ENCODE measurements at regions not wholly inside any gene's neighbourhood (a gene's known extent, or its start where the extent isn't known, plus 50 kb on each side); places are given as distances from the start of the nearest gene placed in this dataset.

DNA sequence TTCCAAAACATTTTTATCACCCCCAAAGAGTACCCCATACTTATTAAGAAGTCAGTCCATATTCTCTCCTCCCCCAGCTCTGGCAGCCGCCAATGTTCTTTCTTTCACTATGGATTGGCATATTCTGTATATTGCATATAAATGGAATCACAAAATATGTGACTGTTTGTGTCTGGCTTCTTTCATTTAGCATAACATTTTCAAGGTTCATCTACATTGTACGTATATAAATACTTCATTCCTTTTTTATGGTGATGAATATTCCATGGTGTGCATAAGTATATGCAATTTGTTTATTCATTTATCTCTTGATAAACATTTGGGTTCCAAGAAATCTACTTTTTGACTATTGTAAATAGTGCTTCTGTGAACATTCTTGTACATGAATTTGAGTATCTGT, 653.1 kb downstream of the XPNPEP1 start:
- Histone ChIP-seq H3K9me2 (ENCODE audit: insufficient read depth) (no peaks in the 10 kb centered on the region), H3K36me3 (ENCODE audit: low read depth) (no peaks in the 10 kb centered on the region), H3K4me2 (no peak overlapping the region), H3F3A (ENCODE audit: insufficient read depth, low read depth) (no peaks in the 10 kb centered on the region), H2AFZ (no peak overlapping the region), H3K4me1 (replicated peaks; ENCODE audit: insufficient read depth) (no peaks in the 10 kb centered on the region), H4K20me1 (ENCODE audit: insufficient read depth) (no peaks in the 10 kb centered on the region), H3K4me3 (no peak overlapping the region), H3K27ac (no peak overlapping the region), H3K27me3 (ENCODE audit: insufficient read depth, low read depth) (no peaks in the 10 kb centered on the region), H3K79me2 (ENCODE audit: low read depth) (no peaks in the 10 kb centered on the region), H3K9me3 (ENCODE audit: insufficient read depth, low read depth) (no peaks in the 10 kb centered on the region)
- TF ChIP-seq, protein P1, sequence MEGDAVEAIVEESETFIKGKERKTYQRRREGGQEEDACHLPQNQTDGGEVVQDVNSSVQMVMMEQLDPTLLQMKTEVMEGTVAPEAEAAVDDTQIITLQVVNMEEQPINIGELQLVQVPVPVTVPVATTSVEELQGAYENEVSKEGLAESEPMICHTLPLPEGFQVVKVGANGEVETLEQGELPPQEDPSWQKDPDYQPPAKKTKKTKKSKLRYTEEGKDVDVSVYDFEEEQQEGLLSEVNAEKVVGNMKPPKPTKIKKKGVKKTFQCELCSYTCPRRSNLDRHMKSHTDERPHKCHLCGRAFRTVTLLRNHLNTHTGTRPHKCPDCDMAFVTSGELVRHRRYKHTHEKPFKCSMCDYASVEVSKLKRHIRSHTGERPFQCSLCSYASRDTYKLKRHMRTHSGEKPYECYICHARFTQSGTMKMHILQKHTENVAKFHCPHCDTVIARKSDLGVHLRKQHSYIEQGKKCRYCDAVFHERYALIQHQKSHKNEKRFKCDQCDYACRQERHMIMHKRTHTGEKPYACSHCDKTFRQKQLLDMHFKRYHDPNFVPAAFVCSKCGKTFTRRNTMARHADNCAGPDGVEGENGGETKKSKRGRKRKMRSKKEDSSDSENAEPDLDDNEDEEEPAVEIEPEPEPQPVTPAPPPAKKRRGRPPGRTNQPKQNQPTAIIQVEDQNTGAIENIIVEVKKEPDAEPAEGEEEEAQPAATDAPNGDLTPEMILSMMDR (conservative IDR thresholded peaks at IDR 0.05) = no peak
- no peak for TF ChIP-seq EZH2 (IDR thresholded peaks at IDR 0.05; ENCODE audit: low read depth)
- ChIA-PET CTCF (no interaction called here), POLR2A (ENCODE audit: unreplicated experiment) (no interaction called here)
- DNase-seq = no peak
- no TSS peak for BruUV-seq (replicated peaks)
- intact Hi-C loops (cut with micrococcal nuclease; ENCODE audit: unreplicated experiment) = no loop called here

DNA sequence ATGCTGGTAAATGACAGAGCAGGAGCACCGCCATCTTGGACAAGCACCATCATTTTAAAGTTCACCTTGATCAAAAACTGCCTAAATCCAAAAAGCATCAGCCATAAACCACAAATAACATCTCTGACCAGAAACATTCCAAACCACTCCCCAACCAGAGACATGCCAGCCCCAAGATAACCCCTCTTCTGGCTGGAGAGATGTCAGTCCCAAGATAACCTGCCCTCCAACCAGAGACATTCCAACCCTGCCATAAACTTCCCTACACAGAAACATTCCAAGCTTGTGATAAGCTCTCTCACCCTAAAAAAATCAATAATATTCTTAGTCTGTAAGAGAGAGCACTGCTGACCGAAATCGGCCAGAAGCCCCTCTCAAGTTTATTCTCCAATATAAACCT, 659.3 kb downstream of the XPNPEP1 start:
- TF ChIP-seq, protein P1 (conservative IDR thresholded peaks at IDR 0.05) = no peak
- TF ChIP-seq EZH2 (IDR thresholded peaks at IDR 0.05; ENCODE audit: low read depth) = no peak
- BruUV-seq (replicated peaks) = no TSS peak
- H3K27me3 ChIP-seq (ENCODE audit: insufficient read depth, low read depth) = no peaks in the 10 kb centered on the region
- H3K4me2 ChIP-seq = no peak overlapping the region
- no peaks in the 10 kb centered on the region for H4K20me1 ChIP-seq (ENCODE audit: insufficient read depth)
- ChIA-PET POLR2A (ENCODE audit: unreplicated experiment) (no interaction called here), CTCF (no interaction called here)
- no peak overlapping the region for H3K4me3 ChIP-seq
- DNase-seq = no peak
- H3K9me2 ChIP-seq (ENCODE audit: insufficient read depth) = no peaks in the 10 kb centered on the region
- H3K4me1 ChIP-seq (replicated peaks; ENCODE audit: insufficient read depth) = no peaks in the 10 kb centered on the region
- H3K36me3 ChIP-seq (ENCODE audit: low read depth) = no peaks in the 10 kb centered on the region
- H3K79me2 ChIP-seq (ENCODE audit: low read depth) = no peaks in the 10 kb centered on the region
- no peaks in the 10 kb centered on the region for H3F3A ChIP-seq (ENCODE audit: insufficient read depth, low read depth)
- H2AFZ ChIP-seq = no peak overlapping the region
- H3K27ac ChIP-seq = no peak overlapping the region
- H3K9me3 ChIP-seq (ENCODE audit: insufficient read depth, low read depth) = no peaks in the 10 kb centered on the region
- intact Hi-C loops (cut with micrococcal nuclease; ENCODE audit: unreplicated experiment) = no loop called here

DNA sequence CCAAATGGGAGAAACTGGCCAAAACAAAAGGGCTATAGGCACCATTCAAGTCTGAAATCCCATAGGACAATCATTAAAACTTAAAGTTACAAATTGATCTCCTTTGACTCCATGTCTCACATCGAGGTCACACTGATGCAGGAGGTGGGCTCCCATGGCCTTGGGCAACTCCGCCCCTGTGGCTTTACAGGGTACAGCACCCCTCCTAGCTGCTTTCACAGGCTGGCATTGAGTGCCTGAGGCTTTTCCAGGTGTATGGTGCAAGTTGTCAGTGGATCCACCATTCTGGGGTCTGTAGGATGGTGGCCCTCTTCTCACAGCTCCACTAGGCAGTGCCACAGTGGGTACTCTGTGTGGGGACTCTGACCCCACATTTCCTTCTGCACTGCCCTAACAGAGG, 662.1 kb downstream of the XPNPEP1 start:
- H3K36me3 ChIP-seq (ENCODE audit: low read depth) = no peaks in the 10 kb centered on the region
- no peak overlapping the region for H3K27ac ChIP-seq
- no peaks in the 10 kb centered on the region for H3K79me2 ChIP-seq (ENCODE audit: low read depth)
- no peaks in the 10 kb centered on the region for H3K9me2 ChIP-seq (ENCODE audit: insufficient read depth)
- H3K4me3 ChIP-seq = no peak overlapping the region
- no peaks in the 10 kb centered on the region for H4K20me1 ChIP-seq (ENCODE audit: insufficient read depth)
- no peak overlapping the region for H2AFZ ChIP-seq
- BruUV-seq (replicated peaks) = no TSS peak
- H3K4me2 ChIP-seq = no peak overlapping the region
- no peaks in the 10 kb centered on the region for H3K4me1 ChIP-seq (replicated peaks; ENCODE audit: insufficient read depth)
- DNase-seq = no peak
- intact Hi-C loops (cut with micrococcal nuclease; ENCODE audit: unreplicated experiment) = no loop called here
- TF ChIP-seq, protein P1 (conservative IDR thresholded peaks at IDR 0.05) = no peak
- no peak for TF ChIP-seq EZH2 (IDR thresholded peaks at IDR 0.05; ENCODE audit: low read depth)
- H3F3A ChIP-seq (ENCODE audit: insufficient read depth, low read depth) = no peaks in the 10 kb centered on the region
- POLR2A ChIA-PET (ENCODE audit: unreplicated experiment) = no interaction called here
- no peaks in the 10 kb centered on the region for H3K27me3 ChIP-seq (ENCODE audit: insufficient read depth, low read depth)
- no peaks in the 10 kb centered on the region for H3K9me3 ChIP-seq (ENCODE audit: insufficient read depth, low read depth)
- CTCF ChIA-PET = no interaction called here

All from PC-9 (cell line).